ENCODE measurements at regions not wholly inside any gene's neighbourhood (a gene's known extent, or its start where the extent isn't known, plus 50 kb on each side); places are given as distances from the start of the nearest gene placed in this dataset.

- DNase-seq, result no peak
These were observed 73.7 kb downstream of the MINAR2 start for GRCh38 chr5:129821477-129822131.

GRCh38 chr5:129830288-129830687 lies 74.0 kb upstream of the CHSY3 start:
- DNase-seq, result no peak

GRCh38 chr5:129836321-129836720 lies 67.9 kb upstream of the CHSY3 start:
- no peak for DNase-seq

DNA sequence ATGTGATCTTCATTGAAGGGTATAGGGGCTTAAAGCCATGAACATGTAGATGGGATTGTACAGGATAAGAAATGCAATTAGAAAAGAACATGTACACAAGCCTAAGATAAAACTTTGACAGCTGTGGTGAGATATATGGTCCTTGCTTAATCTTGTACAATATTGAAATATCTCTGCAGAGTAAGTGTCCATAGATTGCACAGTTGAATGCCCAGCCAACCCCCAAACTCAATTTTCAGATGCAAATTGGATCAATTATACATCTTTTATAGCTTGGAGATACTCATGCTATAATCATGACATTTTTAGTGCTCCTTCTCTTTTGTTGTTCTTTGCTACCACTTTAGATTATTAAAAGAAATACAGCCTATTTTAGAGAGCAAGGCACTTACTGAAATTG lies 59.5 kb upstream of the CHSY3 start:
- no peak for DNase-seq

- DNase-seq, result peak; percentile 65
These were observed 51.4 kb upstream of the CHSY3 start for GRCh38 chr5:129852747-129853352.

GRCh38 chr5:129853588-129853987 lies 50.7 kb upstream of the CHSY3 start:
- DNase-seq, result no peak
